B cell (primary cell): ENCODE measurements at regions not wholly inside any gene's neighbourhood (a gene's known extent, or its start where the extent isn't known, plus 50 kb on each side); places are given as distances from the start of the nearest gene placed in this dataset.

Experiments
- ATAC-seq: fragments of 200-7000 bp; cut with Tn5 transposase; one replicate; pipeline ENCODE4 v1.10.0; 2021; ENCODE audit warnings: low read depth, mild to moderate bottlenecking, moderate number of reproducible peaks, moderate library complexity
- CTCF ChIA-PET: fragments of 350-600 bp; sonication (Branson Sonifier 250); formaldehyde crosslinking; loops from one replicate; lab custom pipeline; 2021; ENCODE audit warnings: antibody characterized with exemption, inconsistent platforms; lab: Charles Lee
- POLR2A ChIA-PET: fragments of 350-600 bp; sonication (Branson Sonifier 250); formaldehyde crosslinking; loops from one replicate; lab custom pipeline; 2021; ENCODE audit warnings: antibody characterized with exemption; lab: Charles Lee
- DNase-seq: peaks from one replicate; pipeline ENCODE4 v3.0.0; 2013
- H2AFZ ChIP-seq: 2 replicates; pipeline ENCODE4 v1.6.1; 2012; ENCODE audit warnings: mild to moderate bottlenecking, low read depth, low read length; ENCODE audit not compliant: insufficient read depth, poor library complexity, severe bottlenecking
- H3K27ac ChIP-seq, 2 donors: 1 replicate in 1 of 2; 2 replicates in 1 of 2; pipeline ENCODE4 v1.5.1; 2012 to 2013; ENCODE audit warnings: low read length in 2 of 2, mild to moderate bottlenecking in 2 of 2, moderate library complexity in 1 of 2
- H3K27me3 ChIP-seq, 4 experiments: fragments of 200-600 bp in 1 of 4; sonication (generic) in 1 of 4; replicated peaks in 1 of 4; 1 replicate in 2 of 4; 2 replicates in 2 of 4; pipeline versions ENCODE4 v1.6.1 to v1.7.0; 2013 to 2016; ENCODE audit warnings: low read length in 3 of 4, mild to moderate bottlenecking in 2 of 4, mixed read lengths in 1 of 4, moderate library complexity in 1 of 4; ENCODE audit not compliant: insufficient read depth in 4 of 4, control insufficient read depth in 3 of 4; ENCODE audit errors: control extremely low read depth in 1 of 4
- H3K36me3 ChIP-seq, 2 experiments: replicated peaks in 1 of 2; 1 replicate in 1 of 2; 2 replicates in 1 of 2; pipeline versions ENCODE4 v1.6.1 to v1.7.1; 2013; ENCODE audit warnings: low read length in 1 of 2; ENCODE audit not compliant: insufficient read depth in 2 of 2, control insufficient read depth in 1 of 2; ENCODE audit errors: control extremely low read depth in 1 of 2, extremely low read depth in 1 of 2
- H3K4me1 ChIP-seq, 2 donors: fragments of 200-600 bp in 1 of 2; sonication (generic) in 1 of 2; 1 replicate in 1 of 2; 2 replicates in 1 of 2; pipeline versions ENCODE4 v1.5.1 to v1.6.1; 2013 to 2017; ENCODE audit warnings: low read length in 2 of 2; ENCODE audit not compliant: control insufficient read depth in 2 of 2, insufficient read depth in 2 of 2
- H3K4me2 ChIP-seq: replicated peaks from 2 replicates; pipeline ENCODE3; 2012; ENCODE audit warnings: mild to moderate bottlenecking, low read depth, low read length; ENCODE audit not compliant: poor library complexity, severe bottlenecking
- H3K4me3 ChIP-seq, 5 experiments: fragments of 200-600 bp in 1 of 5; sonication (generic) in 1 of 5; 1 replicate in 3 of 5; 2 replicates in 2 of 5; pipeline versions ENCODE4 v1.5.1 to v1.7.0; 2011 to 2016; ENCODE audit warnings: low read length in 4 of 5, mild to moderate bottlenecking in 4 of 5, low read depth in 2 of 5, control low read depth in 1 of 5, moderate library complexity in 1 of 5; ENCODE audit not compliant: insufficient read depth in 1 of 5; ENCODE audit errors: control extremely low read depth in 1 of 5, extremely low read depth in 1 of 5
- H3K79me2 ChIP-seq: fragments of 200-600 bp; sonication (generic); one replicate; pipeline ENCODE4 v1.6.0; 2016; ENCODE audit warnings: low read length; ENCODE audit not compliant: control insufficient read depth, insufficient read depth
- H3K9ac ChIP-seq: fragments of 200-600 bp; sonication (generic); 2 replicates; pipeline ENCODE4 v1.6.1; 2017; ENCODE audit warnings: mild to moderate bottlenecking, low read length, moderate library complexity
- H3K9me3 ChIP-seq, 3 donors: one replicate each; pipeline versions ENCODE4 v1.6.1 to v1.7.1; 2013; ENCODE audit warnings: low read length in 2 of 3; ENCODE audit not compliant: control insufficient read depth in 2 of 3, insufficient read depth in 1 of 3; ENCODE audit errors: control extremely low read depth in 1 of 3
- H4K20me1 ChIP-seq: 2 replicates; pipeline ENCODE4 v1.6.0; 2012; ENCODE audit warnings: mild to moderate bottlenecking, low read length; ENCODE audit not compliant: insufficient read depth, control insufficient read depth, poor library complexity, severe bottlenecking
- H3K27ac Mint-ChIP-seq: one replicate; pipeline ENCODE4 v1.8.0; 2021; ENCODE audit warnings: mixed read lengths
- H3K27me3 Mint-ChIP-seq: one replicate; pipeline ENCODE4 v1.8.0; 2021; ENCODE audit warnings: mixed read lengths
- H3K4me1 Mint-ChIP-seq: one replicate; pipeline ENCODE4 v1.8.0; 2021; ENCODE audit warnings: mixed read lengths
- H3K4me3 Mint-ChIP-seq: one replicate; pipeline ENCODE4 v1.8.0; 2021; ENCODE audit warnings: mixed read lengths
- H3K9me3 Mint-ChIP-seq: one replicate; pipeline ENCODE4 v1.8.0; 2022; ENCODE audit warnings: mixed read lengths; ENCODE audit not compliant: insufficient read depth
- EZH2 ChIP-seq: IDR thresholded peaks from 2 replicates; pipeline ENCODE4 v1.6.1; 2012; ENCODE audit warnings: borderline replicate concordance, low read depth, mild to moderate bottlenecking, moderate library complexity, low read length; ENCODE audit not compliant: insufficient read depth, poor library complexity, severe bottlenecking
- WGBS: methylation state at CpG from one replicate; pipeline ENCODE4 v1.1.5; 2013; ENCODE audit warnings: missing lambda C conversion rate; ENCODE audit not compliant: insufficient coverage; 5-methylcytosine and 5-hydroxymethylcytosine counted together
- intact Hi-C: fragments of 100-400 bp; cut with micrococcal nuclease; formaldehyde crosslinking; loops from one replicate; pipeline ENCODE4 v1.10.0; 2022
- TF ChIP-seq, protein P1 (sequence below): fragments of 200-600 bp; IDR thresholded peaks from one replicate; pipeline ENCODE4 v1.8.0; 2022; ENCODE audit warnings: antibody characterized with exemption, mild to moderate bottlenecking

DNA sequence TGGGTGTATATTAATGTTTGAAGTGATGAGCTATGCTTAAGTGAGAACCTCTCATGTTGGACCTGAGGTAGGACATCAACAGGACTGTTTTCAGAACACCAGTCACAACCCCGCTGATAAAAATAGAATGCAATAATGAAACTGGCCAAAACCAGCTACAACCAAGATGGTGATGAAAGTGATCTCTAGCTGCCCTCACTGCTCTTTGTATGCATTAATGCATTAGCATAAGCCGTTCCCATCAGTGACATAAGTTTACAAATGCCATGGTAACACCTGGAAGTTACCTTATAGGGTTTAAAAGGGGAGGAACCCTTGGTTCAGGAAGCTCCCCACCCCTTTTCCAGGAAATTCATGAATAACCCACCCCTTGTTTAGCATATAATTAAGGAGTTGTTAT is 672.5 kb upstream of the EEF2KMT start:
- ChIA-PET CTCF (no interaction called here), POLR2A (no interaction called here)
- H3K4me1 ChIP-seq: no peaks in the 10 kb centered on the region
- H3K9me3 ChIP-seq: peaks cover 0 to 11% (median 0%) of the 10 kb centered on the region in 3 donors
- no CpG with 5 or more reads among the region's 2 CpGs for WGBS
- H3K9ac ChIP-seq: no peak overlapping the region
- H3K27me3 ChIP-seq: no peaks in the 10 kb centered on the region
- H3K27ac ChIP-seq: no peak overlapping the region
- no peak for TF ChIP-seq EZH2
- TF ChIP-seq, protein P1, sequence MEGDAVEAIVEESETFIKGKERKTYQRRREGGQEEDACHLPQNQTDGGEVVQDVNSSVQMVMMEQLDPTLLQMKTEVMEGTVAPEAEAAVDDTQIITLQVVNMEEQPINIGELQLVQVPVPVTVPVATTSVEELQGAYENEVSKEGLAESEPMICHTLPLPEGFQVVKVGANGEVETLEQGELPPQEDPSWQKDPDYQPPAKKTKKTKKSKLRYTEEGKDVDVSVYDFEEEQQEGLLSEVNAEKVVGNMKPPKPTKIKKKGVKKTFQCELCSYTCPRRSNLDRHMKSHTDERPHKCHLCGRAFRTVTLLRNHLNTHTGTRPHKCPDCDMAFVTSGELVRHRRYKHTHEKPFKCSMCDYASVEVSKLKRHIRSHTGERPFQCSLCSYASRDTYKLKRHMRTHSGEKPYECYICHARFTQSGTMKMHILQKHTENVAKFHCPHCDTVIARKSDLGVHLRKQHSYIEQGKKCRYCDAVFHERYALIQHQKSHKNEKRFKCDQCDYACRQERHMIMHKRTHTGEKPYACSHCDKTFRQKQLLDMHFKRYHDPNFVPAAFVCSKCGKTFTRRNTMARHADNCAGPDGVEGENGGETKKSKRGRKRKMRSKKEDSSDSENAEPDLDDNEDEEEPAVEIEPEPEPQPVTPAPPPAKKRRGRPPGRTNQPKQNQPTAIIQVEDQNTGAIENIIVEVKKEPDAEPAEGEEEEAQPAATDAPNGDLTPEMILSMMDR: no peak
- H2AFZ ChIP-seq: no peak overlapping the region
- no peak overlapping the region for H3K27ac Mint-ChIP-seq
- H3K9me3 Mint-ChIP-seq: peaks cover under 1% of the 10 kb centered on the region
- ATAC-seq (no peak), DNase-seq (no peak)
- H4K20me1 ChIP-seq: no peaks in the 10 kb centered on the region
- H3K4me3 ChIP-seq: no peak overlapping the region
- no peaks in the 10 kb centered on the region for H3K4me1 Mint-ChIP-seq
- no peaks in the 10 kb centered on the region for H3K79me2 ChIP-seq
- no peak overlapping the region for H3K4me3 Mint-ChIP-seq
- no peaks in the 10 kb centered on the region for H3K27me3 Mint-ChIP-seq
- H3K4me2 ChIP-seq: no peak overlapping the region
- H3K36me3 ChIP-seq: no peaks in the 10 kb centered on the region
- intact Hi-C loops: no loop called here

GRCh38 chr16:5769513-5769912 is 671.9 kb upstream of the EEF2KMT start:
- intact Hi-C loops: no loop called here
- no peak overlapping the region for H3K9ac ChIP-seq
- TF ChIP-seq, protein P1: no peak
- TF ChIP-seq EZH2: no peak
- DNase-seq (no peak), ATAC-seq (no peak)
- no peaks in the 10 kb centered on the region for H3K4me1 ChIP-seq
- no peaks in the 10 kb centered on the region for H3K36me3 ChIP-seq
- H3K4me2 ChIP-seq: no peak overlapping the region
- no peaks in the 10 kb centered on the region for H3K79me2 ChIP-seq
- H3K4me3 ChIP-seq: no peak overlapping the region
- H4K20me1 ChIP-seq: no peaks in the 10 kb centered on the region
- H3K9me3 Mint-ChIP-seq: no peaks in the 10 kb centered on the region
- H3K27me3 Mint-ChIP-seq: no peaks in the 10 kb centered on the region
- H2AFZ ChIP-seq: no peak overlapping the region
- H3K27ac ChIP-seq: no peak overlapping the region
- H3K27me3 ChIP-seq: no peaks in the 10 kb centered on the region
- ChIA-PET POLR2A (no interaction called here), CTCF (no interaction called here)
- no peak overlapping the region for H3K4me3 Mint-ChIP-seq
- WGBS: 70% methylated on average over 3 of the region's 5 CpGs
- peaks cover 0 to 11% (median 0%) of the 10 kb centered on the region in 3 donors for H3K9me3 ChIP-seq
- H3K4me1 Mint-ChIP-seq: no peaks in the 10 kb centered on the region
- no peak overlapping the region for H3K27ac Mint-ChIP-seq
